ENCODE measurements at regions not wholly inside any gene's neighbourhood (a gene's known extent, or its start where the extent isn't known, plus 50 kb on each side); places are given as distances from the start of the nearest gene placed in this dataset.

DNA sequence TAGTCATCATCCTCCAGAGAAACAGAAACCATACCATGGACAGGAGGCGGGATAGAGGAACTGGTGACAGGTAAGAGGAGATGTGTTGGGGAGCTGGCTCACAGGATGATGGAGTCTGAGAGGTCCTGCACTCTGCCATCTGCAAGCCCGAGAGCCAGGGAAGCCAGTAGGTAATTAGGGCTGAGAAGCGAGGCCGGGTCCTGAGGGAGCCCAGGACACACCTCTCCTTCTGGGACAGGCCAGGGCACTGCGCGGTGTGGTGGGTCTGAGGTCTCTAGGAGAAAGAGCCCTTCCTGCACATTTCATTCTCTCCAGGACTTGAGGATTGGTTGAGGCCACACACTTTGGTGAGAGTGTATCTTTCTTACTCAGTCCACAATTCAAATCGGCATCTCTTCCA is 415.5 kb downstream of the GLRX3 start:
- H3K27ac ChIP-seq (ENCODE audit: low read depth, low read length, poor library complexity, severe bottlenecking): no peak overlapping the region
- H3K4me2 ChIP-seq (ENCODE audit: low read length): no peak overlapping the region
- H3K9me2 ChIP-seq (ENCODE audit: low read depth, low read length): no peaks in the 10 kb centered on the region
- no peak overlapping the region for H3K9ac ChIP-seq (ENCODE audit: low read length)
- H3F3A ChIP-seq (ENCODE audit: insufficient read depth, low read length): no peaks in the 10 kb centered on the region
- no peaks in the 10 kb centered on the region for H3K79me2 ChIP-seq (ENCODE audit: insufficient read depth, low read length)
- H4K20me1 ChIP-seq (ENCODE audit: insufficient read depth, low read length): no peaks in the 10 kb centered on the region
- H3K4me1 ChIP-seq (ENCODE audit: insufficient read depth, low read length, severe bottlenecking): no peaks in the 10 kb centered on the region
- H3K36me3 ChIP-seq (ENCODE audit: insufficient read depth, low read length): no peaks in the 10 kb centered on the region
- H3K27me3 ChIP-seq (ENCODE audit: insufficient read depth, low read length): no peaks in the 10 kb centered on the region
- no peak overlapping the region for H3K4me3 ChIP-seq (ENCODE audit: low read depth, low read length, poor library complexity, severe bottlenecking)
- no peak overlapping the region for H2AFZ ChIP-seq (ENCODE audit: low read length)
- H3K9me3 ChIP-seq (ENCODE audit: low read length): no peaks in the 10 kb centered on the region
- TF ChIP-seq, protein P1, sequence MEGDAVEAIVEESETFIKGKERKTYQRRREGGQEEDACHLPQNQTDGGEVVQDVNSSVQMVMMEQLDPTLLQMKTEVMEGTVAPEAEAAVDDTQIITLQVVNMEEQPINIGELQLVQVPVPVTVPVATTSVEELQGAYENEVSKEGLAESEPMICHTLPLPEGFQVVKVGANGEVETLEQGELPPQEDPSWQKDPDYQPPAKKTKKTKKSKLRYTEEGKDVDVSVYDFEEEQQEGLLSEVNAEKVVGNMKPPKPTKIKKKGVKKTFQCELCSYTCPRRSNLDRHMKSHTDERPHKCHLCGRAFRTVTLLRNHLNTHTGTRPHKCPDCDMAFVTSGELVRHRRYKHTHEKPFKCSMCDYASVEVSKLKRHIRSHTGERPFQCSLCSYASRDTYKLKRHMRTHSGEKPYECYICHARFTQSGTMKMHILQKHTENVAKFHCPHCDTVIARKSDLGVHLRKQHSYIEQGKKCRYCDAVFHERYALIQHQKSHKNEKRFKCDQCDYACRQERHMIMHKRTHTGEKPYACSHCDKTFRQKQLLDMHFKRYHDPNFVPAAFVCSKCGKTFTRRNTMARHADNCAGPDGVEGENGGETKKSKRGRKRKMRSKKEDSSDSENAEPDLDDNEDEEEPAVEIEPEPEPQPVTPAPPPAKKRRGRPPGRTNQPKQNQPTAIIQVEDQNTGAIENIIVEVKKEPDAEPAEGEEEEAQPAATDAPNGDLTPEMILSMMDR (IDR thresholded peaks at IDR 0.05; ENCODE audit: low read length): no peak
- TF ChIP-seq EZH2 (IDR thresholded peaks at IDR 0.05; ENCODE audit: borderline replicate concordance, low read length): no peak

DNA sequence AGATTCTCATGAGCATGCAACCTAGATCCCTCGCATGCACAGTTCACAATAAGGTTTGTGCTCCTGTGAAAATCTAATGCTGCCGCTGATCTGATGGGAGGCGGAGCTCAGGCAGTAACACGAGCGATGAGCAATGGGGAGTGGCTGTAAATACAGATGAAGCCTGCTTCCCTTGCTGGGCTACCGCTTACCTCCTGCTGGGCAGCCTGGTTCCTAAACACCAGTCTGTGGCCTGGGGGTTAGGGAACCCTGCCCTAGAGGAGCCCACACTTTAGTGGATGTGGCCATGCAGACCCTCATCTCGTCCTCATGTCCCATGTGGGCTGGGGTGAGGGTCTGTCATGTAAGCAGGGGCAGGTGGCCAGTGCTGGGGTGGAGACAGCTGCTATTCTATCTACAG is 417.6 kb downstream of the GLRX3 start:
- no peaks in the 10 kb centered on the region for H3K9me2 ChIP-seq (ENCODE audit: low read depth, low read length)
- no peak overlapping the region for H2AFZ ChIP-seq (ENCODE audit: low read length)
- no peaks in the 10 kb centered on the region for H3K27me3 ChIP-seq (ENCODE audit: insufficient read depth, low read length)
- H3K4me1 ChIP-seq (ENCODE audit: insufficient read depth, low read length, severe bottlenecking): no peaks in the 10 kb centered on the region
- H3K36me3 ChIP-seq (ENCODE audit: insufficient read depth, low read length): no peaks in the 10 kb centered on the region
- no peak overlapping the region for H3K9ac ChIP-seq (ENCODE audit: low read length)
- H4K20me1 ChIP-seq (ENCODE audit: insufficient read depth, low read length): no peaks in the 10 kb centered on the region
- H3K79me2 ChIP-seq (ENCODE audit: insufficient read depth, low read length): no peaks in the 10 kb centered on the region
- no peaks in the 10 kb centered on the region for H3F3A ChIP-seq (ENCODE audit: insufficient read depth, low read length)
- no peak for TF ChIP-seq EZH2 (IDR thresholded peaks at IDR 0.05; ENCODE audit: borderline replicate concordance, low read length)
- TF ChIP-seq, protein P1 (IDR thresholded peaks at IDR 0.05; ENCODE audit: low read length): no peak
- no peak overlapping the region for H3K27ac ChIP-seq (ENCODE audit: low read depth, low read length, poor library complexity, severe bottlenecking)
- no peaks in the 10 kb centered on the region for H3K9me3 ChIP-seq (ENCODE audit: low read length)
- H3K4me2 ChIP-seq (ENCODE audit: low read length): no peak overlapping the region
- no peak overlapping the region for H3K4me3 ChIP-seq (ENCODE audit: low read depth, low read length, poor library complexity, severe bottlenecking)

DNA sequence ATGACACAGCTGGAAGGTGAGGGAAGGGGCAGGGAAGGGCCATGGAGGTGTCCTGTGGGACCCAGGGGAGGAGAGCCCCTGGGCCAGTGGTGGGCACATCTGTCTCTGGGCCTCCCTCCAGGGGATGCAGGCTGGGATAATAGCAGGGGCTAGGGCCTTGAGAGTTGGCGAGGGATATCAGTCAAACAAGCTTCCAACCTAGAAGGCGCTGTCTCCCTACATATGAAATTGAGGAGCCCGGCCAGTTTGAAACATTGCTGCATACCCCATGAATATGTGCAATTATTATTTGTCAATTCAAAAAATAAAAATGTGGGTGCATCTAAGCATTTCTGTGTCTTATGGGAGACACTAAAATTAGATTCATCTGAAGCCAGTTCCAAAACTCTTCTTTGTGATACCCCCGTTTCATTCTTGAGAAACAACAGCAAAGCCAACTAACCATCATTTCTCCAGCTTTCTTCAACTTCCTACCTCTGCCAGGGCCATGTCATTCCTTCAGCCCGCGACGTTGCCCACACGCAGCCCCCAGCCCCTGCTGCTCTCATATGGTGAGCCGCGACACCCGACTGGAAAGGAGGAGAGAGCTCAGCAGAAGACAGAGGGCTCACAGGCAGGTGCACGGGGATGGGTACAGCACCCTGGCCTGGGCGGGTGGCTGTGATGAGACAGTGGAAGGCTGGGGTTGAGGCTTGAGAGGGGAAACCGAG is 418.7 kb downstream of the GLRX3 start:
- H3K79me2 ChIP-seq (ENCODE audit: insufficient read depth, low read length): no peaks in the 10 kb centered on the region
- H3K9me3 ChIP-seq (ENCODE audit: low read length): no peaks in the 10 kb centered on the region
- no peak overlapping the region for H3K4me3 ChIP-seq (ENCODE audit: low read depth, low read length, poor library complexity, severe bottlenecking)
- TF ChIP-seq EZH2 (IDR thresholded peaks at IDR 0.05; ENCODE audit: borderline replicate concordance, low read length): no peak
- no peaks in the 10 kb centered on the region for H3K27me3 ChIP-seq (ENCODE audit: insufficient read depth, low read length)
- no peaks in the 10 kb centered on the region for H3K9me2 ChIP-seq (ENCODE audit: low read depth, low read length)
- H3K4me1 ChIP-seq (ENCODE audit: insufficient read depth, low read length, severe bottlenecking): no peaks in the 10 kb centered on the region
- H2AFZ ChIP-seq (ENCODE audit: low read length): no peak overlapping the region
- no peaks in the 10 kb centered on the region for H3F3A ChIP-seq (ENCODE audit: insufficient read depth, low read length)
- H3K36me3 ChIP-seq (ENCODE audit: insufficient read depth, low read length): no peaks in the 10 kb centered on the region
- H3K27ac ChIP-seq (ENCODE audit: low read depth, low read length, poor library complexity, severe bottlenecking): no peak overlapping the region
- H4K20me1 ChIP-seq (ENCODE audit: insufficient read depth, low read length): no peaks in the 10 kb centered on the region
- no peak overlapping the region for H3K9ac ChIP-seq (ENCODE audit: low read length)
- no peak overlapping the region for H3K4me2 ChIP-seq (ENCODE audit: low read length)

DNA sequence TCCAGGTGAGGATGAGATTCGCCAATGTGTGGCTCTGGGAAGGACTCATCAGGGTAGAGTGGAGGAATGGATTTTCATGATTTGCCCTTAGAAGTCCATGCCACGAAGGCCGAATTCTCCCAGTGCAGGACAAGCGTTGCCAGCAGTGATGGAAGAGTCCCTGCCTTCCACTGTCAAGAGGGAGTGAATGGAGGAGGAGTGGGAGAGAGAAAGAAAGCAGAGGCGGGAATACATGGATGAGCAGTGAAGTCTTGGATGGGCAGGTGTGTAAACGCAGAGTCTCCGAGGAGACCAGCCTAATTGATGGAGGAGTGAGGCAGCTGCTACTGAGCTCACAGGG is 419.2 kb downstream of the GLRX3 start:
- Histone ChIP-seq H3K9me3 (ENCODE audit: low read length) (no peaks in the 10 kb centered on the region), H3K36me3 (ENCODE audit: insufficient read depth, low read length) (no peaks in the 10 kb centered on the region), H2AFZ (ENCODE audit: low read length) (no peak overlapping the region), H3K27ac (ENCODE audit: low read depth, low read length, poor library complexity, severe bottlenecking) (no peak overlapping the region), H3K4me3 (ENCODE audit: low read depth, low read length, poor library complexity, severe bottlenecking) (no peak overlapping the region), H3K79me2 (ENCODE audit: insufficient read depth, low read length) (no peaks in the 10 kb centered on the region), H3F3A (ENCODE audit: insufficient read depth, low read length) (no peaks in the 10 kb centered on the region), H3K4me1 (ENCODE audit: insufficient read depth, low read length, severe bottlenecking) (no peaks in the 10 kb centered on the region), H3K9ac (ENCODE audit: low read length) (no peak overlapping the region), H3K9me2 (ENCODE audit: low read depth, low read length) (no peaks in the 10 kb centered on the region), H4K20me1 (ENCODE audit: insufficient read depth, low read length) (no peaks in the 10 kb centered on the region), H3K27me3 (ENCODE audit: insufficient read depth, low read length) (no peaks in the 10 kb centered on the region), H3K4me2 (ENCODE audit: low read length) (no peak overlapping the region)
- no peak for TF ChIP-seq EZH2 (IDR thresholded peaks at IDR 0.05; ENCODE audit: borderline replicate concordance, low read length)
- TF ChIP-seq, protein P1 (IDR thresholded peaks at IDR 0.05; ENCODE audit: low read length): no peak
